ENCODE measurements at regions not wholly inside any gene's neighbourhood (a gene's known extent, or its start where the extent isn't known, plus 50 kb on each side); places are given as distances from the start of the nearest gene placed in this dataset.

DNA sequence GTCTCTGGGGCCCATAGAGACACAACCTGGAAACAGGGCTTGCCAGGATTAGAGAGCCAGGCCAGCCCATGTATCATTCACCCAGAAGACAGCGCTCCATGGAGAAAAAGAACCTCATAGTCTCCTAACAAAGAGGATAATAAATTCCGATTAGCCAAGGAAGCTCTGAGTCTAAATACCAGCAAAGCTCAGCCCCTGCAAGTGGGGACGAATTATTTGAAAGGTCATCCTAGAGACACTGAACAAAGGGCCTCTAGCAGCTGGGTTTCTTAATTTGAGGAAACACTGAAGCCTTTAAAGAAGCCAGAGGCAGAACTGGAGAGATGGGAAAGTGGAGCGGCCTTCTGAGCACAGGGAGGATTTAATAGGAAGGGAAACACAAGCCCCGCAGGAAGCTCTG, 287.1 kb upstream of the ZNF462 start:
- no peak for DNase-seq

DNA sequence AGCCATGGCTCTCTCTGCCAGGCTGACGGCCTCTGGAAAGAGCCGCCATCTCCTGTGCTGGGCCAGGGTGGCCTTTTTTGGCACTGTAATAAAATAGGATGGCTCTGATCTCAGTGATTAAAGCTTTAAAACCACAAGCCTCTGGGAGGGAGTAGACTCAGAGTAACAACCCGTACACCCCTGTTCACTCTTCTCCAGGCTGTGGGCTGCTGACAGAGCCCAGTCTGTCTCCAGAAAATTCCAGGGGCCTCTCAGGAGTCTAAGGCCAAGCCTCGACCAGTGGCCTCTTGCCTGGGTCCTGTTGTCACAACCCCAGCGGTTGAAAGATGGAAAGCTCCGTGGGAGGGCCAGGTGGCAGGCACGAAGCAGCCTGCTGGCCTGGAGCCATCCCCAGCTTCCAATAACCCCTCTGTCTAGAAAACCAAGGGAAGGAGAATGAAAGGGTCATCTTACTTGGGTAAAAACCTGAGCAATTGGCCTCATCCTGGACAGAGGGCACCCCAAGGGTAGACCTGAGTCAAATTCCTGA, 286.7 kb upstream of the ZNF462 start:
- DNase-seq = no peak

DNA sequence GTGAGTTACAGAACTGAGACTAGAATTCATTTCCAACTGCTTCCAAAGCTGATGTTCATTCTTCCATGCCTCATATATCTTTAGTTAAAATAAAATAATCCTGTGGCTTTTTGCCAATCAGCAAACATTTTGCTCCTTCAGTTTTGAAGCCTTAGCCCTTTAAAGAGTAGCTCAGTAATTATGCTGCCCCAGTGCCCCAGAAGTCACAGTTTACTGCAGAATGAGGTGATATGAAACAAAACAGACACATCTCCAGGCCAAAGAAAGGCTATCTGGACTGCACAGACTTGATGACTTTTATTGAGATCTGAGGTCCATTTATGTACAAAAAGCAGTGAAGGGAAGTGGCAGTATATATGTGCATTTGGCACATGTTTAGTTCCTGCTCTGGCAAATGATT, 285.8 kb upstream of the ZNF462 start:
- no peak for DNase-seq

DNA sequence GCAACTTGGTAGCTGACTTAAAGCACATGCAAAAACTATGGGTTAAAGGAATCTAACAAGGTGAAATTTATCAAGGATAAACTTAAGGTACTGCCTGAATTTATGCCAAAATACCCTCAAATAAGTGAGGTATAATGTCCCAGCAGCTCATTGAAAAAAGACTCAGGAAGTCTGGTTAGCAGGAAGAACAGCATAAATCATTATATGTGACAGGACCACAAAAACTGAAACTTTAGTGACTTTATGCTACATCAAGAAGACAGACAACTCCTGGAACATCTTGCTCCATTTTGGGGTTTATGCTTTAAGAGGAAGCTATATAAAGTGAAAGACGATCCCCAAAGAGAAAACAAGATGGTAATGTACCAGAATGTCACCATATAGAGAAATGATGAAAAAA, 282.4 kb upstream of the ZNF462 start:
- peak in 1 of 2 donors; percentile 44 for DNase-seq

DNA sequence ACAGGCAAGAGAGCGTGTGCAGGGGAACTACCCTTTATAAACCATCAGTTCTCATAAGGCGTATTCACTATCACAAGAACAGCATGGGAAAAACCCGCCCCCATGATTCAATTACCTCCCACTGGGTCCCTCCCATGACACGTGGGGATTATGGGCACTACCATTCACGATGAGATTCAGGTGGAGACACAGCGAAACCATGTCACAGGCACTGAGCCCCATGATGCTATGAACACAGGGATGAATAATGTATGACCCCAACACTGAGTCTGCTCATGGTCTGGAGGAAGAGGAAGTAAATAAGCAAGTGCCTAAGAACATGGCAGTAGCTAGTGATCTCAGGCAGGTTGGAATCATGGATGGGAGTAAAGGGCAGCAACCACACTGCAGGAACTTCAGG, 281.0 kb upstream of the ZNF462 start:
- no peak for DNase-seq

DNA sequence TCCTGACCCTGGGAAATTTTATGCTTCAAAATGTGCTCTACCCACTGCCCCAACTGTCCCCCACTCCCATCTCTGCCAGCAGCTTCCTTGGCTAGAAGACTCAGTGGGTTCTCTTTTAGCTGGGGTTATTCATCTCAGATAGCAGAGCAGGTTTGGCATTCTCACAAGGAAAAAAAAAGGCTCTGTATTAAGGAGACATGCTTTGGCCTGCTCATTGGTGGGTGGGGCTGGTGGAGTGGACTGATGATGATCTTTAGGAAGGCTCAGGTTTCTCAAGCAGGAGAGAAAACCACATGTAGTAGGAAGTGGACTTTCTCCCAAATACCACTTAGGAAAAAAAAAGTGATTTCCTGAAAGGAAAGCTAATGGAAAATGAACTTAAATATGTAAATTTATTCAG, 279.2 kb upstream of the ZNF462 start:
- DNase-seq = no peak

DNA sequence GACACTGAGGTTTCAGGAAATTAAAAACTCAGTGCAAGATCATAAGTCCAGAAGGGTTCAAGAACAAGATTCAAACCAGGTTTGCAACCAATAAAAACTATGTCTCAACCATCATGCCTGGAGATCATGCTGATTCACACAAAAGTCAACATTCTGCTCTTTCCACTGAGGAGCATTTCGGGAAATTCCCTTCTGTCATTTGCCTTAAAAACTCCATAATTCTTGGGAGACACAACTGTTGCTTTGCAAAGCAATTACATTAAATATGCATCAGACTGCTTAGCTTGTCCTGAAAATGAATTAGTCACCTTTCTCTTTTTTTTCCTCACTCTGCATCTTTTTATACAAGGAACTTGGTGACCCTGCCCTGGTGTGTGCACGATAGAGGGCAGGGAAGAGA, 275.9 kb upstream of the ZNF462 start:
- no peak for DNase-seq

DNA sequence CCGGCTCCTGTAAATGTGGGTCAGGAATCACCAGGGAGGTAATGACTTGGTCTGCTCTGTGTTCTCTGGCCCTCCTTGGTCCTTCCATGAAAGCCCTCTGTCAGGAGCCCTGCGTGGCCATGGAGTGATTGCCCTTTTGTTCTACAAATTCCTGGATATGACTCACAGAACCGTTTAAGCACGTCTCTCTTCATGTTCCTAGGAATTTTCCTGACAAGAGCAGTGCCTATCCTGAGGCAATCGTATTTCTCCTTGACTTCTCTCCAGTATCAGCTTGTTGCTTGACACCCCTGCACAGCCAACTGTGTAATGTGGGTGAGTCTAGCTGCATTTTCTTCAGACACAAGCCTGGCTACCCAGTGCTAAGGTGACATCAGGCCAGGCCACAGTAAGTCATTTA, 274.3 kb upstream of the ZNF462 start:
- DNase-seq = no peak

DNA sequence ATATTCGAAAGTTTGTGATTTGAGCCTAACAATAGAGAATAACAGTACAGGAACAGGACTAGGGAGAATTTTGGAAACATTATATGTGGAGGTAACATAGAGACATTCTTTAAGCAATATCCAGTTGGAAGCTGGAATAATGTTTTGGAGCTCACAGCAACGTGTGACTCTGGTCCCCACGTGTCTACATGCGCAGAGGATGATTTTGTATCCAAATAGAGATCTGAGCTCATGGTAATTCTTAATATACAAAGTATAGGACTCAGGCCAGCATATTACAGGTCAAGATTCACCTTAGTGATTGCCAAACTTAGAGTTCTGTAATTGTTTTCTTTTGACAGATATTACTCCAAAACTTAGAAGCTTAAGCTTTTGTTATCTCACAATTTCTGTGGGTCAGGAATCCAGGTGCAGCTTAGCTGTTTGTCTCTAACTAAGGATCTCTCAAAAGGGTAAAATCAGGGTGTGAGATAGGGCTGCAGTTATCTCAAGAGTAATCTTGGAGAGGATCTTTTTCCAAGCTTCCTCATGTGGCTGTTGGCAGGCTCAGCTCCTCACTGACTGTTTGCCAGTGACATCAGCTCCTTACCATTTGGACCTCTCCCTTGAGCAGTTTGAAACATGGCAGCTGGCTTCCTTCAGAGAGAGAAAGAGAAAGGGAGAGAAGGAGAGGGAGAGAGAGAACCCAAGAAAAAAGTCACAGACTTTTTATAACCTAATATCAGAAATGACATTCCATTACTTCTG, 272.0 kb upstream of the ZNF462 start:
- no peak for DNase-seq

DNA sequence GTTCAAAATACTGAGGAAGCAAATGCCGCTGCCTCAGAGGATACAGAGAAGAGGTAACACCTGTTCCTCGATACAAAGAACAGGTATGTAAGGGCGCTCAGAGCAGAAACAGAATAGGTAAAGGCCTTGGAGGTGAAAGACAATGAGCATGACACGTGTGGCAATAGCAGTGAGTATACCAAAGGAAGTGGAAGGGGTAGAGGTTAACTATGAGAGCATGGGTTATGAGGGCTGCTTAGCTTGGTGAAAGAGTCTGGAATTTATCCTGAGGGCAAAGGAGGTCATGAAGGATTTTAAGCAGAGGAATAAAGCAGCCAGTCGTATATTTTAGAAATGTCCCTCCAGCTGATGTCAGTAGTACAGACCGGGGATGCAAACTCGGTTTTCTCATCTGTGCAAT, 269.8 kb upstream of the ZNF462 start:
- no peak for DNase-seq

DNA sequence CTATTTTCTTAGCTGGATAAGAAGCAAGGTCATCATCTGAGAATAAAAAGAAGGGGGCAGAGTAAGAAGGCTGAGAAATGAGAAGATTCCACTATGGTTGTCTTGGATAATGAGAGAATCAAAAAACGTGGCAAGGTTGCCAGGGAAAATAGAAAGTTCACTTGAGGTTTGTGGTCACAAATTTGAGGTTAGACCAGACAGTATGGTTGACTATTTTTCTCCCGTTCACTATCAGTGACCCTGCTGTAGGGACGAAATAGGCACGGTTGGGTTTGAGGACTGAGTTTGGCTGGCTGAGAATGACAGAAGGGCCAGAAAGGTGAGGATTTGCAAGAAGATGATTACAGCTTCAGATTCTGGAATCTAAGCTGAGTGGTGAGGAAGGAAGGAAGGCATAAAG, 266.0 kb upstream of the ZNF462 start:
- DNase-seq = no peak

DNA sequence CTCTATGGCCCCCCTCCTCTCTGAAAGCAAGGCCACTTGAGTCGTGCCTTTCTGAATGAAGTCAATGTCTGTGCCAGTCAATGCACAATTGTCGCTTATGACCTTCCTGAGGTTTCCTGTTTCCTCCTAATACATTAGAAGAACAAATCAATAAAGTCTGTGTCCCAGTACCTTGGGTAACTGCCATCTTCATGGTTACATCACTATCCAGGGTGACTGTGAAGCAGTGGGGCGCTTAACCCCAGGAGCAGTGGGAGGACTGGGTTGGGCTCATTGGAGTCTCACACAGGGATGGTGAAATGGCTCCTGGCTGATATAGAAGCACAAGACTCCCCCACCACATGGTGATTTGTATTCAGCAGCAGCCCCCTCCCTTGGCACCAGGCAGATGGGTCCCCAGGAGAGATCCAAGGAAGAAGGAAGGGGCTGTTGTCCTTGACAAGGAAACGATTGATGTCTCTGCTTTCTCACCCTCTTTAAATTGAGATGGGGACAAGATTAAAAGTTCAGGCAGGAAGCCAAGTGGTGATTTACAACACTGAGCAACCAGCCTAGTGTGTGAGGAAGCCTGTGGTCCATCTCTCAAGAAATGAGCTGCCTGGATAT, 261.9 kb upstream of the ZNF462 start:
- no peak for DNase-seq

DNA sequence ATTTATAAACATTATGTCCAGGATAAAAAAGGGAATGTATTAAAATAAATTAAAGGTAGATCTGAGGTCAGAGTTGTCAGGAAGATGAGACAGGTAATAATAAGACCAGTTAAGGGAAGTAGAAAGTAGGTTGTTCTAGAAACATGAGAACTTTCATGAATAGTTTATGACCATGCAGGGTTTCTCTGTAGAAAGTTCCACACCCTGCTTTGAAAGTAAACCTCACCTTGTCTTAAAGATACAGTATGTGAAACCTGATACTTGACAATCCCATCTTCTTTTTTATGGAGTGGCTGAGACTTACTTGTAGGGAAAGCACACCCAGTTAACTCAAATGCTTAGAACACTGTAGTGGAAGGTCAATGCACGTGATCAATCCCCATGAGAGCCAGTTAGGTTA, 260.6 kb upstream of the ZNF462 start:
- DNase-seq = no peak

DNA sequence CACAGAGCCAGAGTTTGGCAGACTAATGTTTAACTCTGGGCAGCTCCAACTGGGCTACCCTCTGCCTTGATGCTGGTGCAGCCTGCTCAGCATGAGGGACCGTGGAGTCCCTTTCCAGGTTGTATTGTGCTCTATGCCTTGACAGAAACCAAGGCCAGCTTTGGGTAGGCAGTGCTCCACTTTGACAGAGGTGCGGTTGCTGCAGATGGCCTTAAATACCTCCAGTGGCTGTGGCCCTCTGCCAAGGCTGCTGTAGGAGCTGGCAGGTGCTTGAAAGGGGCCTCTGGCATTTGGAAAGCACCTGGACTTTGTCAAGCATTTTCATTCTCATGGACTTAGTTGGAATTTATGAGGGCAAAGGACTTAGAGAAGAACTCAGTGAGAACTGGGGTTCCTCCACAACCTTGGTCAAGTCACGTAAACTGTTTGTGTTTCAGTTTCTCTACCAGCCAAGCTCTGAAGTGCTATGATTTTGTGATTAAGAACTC, 249.7 kb upstream of the ZNF462 start:
- no peak for DNase-seq

DNA sequence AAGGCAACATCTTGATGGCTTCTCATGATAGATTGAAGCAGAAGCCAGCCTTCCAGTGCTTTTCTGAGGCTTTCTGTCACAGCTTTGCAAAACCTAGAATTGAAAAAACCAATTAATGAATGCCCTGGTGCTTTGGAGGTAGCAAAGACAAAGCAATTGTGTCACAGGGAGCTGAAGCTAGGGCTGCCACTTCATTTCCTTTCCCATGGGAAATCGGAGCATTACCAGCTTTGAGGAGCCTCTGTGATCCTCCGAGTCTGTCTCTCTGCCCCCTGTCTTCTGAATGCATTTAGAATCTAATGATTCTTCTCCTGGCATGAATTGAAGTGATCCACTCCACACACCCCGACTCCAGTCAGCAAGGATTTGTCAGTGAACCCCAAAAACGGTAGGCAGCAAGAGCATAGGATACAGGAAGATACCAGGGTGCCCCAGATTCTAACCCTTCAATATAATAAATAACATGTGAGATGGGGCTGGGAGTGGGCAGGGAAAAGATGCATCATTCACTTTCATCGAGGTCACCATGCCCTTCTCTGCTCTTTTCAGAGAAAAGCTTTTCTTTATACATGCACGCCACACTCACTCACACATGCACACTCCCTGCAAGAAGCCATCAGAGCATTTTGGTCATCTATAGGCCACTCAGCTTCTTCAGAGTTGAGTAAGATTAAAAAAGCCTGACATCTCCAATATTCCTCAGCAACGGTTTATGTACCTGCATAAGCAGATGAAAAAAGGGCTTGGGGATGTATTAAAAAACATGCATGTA, 247.7 kb upstream of the ZNF462 start:
- DNase-seq = no peak

DNA sequence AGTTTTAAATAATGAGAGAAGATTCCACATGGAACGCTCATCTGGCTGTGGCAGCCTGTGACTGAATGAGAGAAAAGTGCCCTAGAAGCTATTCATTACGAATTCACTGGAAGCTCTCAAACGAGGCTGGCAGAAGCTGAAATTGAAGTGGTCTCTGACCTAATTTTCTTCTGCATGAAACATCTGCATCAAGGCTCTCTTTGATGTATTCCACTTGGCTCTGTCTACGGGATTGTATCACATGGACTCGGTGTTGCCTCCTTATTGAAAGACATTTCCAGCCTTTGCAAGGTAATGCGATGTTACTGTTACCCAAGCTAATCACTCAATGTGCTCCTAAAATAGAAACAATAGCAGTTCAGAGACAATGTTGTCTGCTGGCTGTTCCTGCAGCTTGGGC, 246.9 kb upstream of the ZNF462 start:
- no peak for DNase-seq

DNA sequence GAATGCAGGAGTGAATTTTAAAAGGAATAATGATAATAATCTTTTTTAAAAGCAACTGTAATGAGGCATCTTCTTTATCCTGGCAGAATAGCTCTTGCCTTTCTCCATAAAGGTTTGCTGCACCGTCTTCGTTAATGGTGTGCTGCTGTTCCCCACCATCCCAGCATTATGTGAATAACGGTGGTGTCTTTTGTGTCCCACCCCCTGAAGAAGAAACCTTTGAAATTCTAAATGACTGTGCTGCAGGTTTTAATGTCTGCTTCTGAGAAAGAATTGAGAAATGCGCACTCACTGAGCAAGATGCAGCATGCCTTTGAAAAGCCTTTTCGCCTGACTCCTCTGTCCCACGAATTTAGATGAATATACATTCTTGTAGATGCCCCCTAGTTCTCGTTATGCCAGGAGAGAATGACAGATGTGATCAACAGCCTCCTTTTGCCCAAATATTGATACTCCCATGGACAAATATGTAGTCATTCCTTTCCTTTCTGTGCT, 246.1 kb upstream of the ZNF462 start:
- no peak for DNase-seq

DNA sequence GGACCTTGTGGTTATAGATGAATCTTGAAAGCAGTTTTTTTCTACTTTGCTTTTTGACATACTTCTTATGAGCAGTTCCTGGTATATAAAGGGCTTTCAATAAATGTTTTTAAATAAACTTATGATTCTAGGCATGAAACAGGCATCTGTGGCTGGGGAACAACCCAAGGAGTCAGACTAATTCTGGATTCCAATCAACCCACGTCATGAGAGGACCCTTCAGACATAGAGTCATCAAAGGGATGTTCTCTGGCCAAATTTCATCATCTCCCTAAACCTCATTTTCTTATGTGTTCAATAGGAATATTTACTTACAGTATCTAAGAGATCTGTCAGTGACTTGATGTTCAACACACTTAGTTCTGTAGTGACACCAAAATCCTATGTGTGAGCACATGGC, 243.8 kb upstream of the ZNF462 start:
- DNase-seq = no peak

DNA sequence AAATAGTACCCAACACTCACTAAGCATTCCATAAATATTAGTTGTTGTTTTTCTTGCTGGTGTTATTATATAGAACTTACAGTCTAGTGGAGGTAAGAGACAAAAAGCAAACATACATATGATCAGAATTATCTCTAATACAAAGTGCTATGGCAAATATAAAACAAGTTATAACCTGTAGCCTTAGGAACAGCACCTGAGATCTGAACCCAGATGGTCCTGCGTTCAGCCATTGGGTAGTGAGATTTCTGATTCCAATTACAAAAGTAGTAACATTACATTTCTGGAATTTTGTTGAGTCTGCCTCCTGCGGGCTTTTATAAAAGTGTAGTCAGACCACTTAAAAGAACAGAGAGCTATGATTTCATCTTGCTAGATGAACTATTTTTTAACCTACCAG, 242.9 kb upstream of the ZNF462 start:
- DNase-seq = no peak

DNA sequence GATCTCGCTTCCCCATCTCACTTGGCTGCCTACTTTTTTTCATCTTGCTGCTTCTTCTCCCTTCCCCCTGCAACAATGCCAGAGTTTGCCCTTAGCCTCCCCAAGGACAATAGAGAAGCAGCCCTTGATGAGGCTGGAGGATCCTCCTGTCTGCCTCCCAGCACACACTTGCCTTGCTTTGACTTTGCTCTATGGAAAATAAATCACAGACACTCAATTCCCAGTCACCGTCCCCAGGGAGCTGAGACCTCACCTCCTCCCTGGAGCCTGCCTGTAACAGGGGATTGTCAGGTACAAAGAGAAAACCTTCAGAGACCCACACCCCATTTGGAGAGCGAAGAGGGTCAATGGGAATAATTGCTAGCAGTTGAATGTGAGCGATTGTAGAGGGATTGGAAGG, 242.1 kb upstream of the ZNF462 start:
- no peak for DNase-seq

DNA sequence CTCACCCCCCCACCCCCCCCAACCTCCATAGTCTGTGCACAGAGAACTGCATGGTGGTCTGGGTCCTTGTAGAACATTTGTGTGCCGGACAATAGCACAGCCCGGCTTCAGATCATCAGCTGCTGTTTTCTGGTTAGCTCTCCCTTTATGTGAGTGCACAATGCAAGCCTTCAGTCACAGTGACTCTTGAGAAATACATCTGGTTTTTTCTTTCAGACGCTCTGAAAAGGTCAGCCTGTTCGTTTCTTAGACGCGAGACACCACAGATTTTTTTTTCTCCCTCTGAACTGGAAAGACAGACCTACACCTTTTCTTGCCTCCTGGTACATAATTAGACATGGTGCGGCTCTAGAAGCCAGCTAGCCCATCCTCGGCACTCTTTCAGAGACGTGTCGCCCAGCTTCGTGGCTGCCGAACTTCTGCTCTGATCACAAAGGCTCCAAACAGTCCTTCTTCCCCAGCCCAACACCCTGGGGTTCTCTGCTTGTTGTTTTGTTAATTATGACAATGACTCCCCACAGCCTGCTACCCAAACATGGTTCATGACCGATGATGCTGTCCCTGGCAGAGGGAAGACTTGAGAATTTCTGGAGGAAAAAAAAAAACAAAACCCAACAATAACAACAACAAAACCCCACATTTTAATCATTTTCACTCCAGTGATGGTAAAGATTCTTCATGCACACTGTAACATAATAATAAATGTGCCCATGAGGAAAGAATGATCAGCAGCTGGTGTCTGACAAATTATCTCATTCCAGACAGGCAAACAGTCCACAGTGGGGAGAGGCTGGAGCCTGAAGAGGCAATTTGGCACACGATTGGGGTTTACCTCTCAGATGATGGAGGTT, 241.4 kb upstream of the ZNF462 start:
- DNase-seq = no peak

DNA sequence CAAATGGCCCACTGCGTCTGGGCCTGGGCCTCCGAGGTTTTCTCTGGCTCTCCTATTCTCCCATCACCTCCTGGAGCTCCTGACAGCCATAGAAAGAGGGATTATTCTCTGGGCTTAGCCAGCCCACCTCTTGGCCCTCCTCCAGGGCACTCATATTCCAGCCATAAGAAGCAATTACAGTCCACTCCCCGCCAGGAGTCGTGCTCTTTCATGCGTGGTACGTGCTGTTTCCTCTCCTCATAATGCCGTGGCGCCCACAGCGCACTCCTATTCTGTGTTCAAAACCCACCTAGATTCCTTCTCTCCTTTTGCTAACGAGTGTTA, 240.8 kb upstream of the ZNF462 start:
- no peak for DNase-seq

DNA sequence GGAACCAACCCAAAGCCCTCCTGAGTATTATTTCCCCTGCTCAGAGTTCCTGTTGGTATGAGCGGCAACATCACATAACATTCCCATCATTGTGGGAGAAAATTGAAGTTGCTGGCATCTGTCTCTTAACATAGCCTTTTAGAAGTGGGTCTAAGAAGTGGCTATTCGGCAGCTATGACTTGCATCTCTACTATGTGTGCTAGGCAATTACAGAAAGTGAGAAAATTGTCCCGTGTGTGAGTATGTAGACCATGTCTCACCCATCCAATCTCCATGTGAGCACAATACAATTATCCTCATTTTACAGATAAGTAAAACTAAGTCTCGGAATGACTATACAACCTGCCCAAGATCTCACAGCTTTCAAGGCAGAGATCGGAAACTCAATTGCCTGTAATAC, 239.4 kb upstream of the ZNF462 start:
- DNase-seq = no peak
